DMS79 (cell line): ENCODE measurements at regions not wholly inside any gene's neighbourhood (a gene's known extent, or its start where the extent isn't known, plus 50 kb on each side); places are given as distances from the start of the nearest gene placed in this dataset.
"Not testable (repeated sequence)": the region's sequence is repeated elsewhere in the genome, so short reads cannot be mapped to it uniquely, and the experiment has no call there.

Experiments
- DNase-seq: peaks from one replicate; lab custom pipeline; 2025; lab: John Stamatoyannopoulos, UW

GRCh38 chr9:75282047-75282446 lies 193.7 kb downstream of the OSTF1 start:
- no peak for DNase-seq

GRCh38 chr9:75289332-75289731 lies 201.0 kb downstream of the OSTF1 start:
- no peak for DNase-seq

GRCh38 chr9:75299324-75299723 lies 211.0 kb downstream of the OSTF1 start:
- no peak for DNase-seq

DNA sequence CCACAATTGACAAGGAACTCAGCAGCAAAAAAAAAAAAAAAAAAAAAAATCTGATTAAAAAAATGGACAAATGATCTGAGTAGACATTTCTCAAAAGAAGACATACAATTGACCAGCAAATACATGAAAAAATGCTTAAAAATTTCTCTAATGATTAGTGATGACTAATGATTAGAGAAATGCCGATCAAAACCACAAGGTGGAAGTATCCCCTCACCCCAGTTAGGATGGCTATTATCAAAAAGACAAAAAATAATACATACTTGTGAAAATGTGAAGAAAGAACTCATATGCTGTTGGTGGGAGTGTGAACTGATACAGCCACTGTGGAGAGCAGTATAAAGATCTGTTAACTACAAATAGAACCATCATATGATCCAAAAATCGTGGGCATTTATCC lies 245.3 kb downstream of the OSTF1 start:
- DNase-seq = no peak

DNA sequence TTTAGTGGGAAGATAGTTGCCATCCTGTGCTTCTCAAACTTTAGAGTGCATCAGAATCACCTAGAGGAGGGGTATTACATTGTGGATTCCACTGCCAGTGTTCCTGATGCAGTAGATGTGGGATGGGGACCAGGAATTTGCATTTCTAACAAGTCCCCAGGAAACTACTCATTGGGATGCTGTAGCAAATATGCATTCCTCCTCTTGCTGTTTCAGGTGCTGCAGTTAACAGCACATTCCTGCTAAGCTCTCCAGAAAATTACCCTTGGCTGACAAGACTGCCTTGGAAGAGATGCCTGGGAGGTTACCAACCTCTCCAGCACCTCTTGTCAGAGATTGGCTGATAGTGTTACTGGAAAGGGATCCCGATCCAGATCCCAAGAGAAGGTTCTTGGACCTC lies 270.5 kb downstream of the OSTF1 start:
- no peak for DNase-seq

- no peak for DNase-seq
These were observed 271.3 kb downstream of the OSTF1 start for GRCh38 chr9:75359638-75360037.

- DNase-seq = no peak
These were observed 271.9 kb downstream of the OSTF1 start for GRCh38 chr9:75360252-75360651.

DNA sequence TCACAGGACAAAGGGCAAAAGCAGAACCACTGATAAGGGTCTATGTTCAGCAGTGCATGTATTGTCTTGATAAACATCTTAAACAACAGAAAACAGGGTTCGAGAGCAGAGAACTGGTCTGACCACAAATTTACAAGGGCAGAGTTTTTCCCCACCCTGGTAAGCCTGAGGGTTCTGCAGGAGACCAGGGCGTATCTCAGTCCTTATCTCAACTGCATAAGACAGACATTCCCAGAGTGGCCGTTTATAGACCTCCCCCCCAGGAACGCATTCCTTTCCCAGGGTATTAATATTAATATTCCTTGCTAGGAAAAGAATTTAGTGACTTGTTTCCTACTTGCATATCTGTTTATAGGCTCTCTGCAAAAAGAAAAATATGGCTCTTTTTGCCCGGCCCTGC lies 274.1 kb downstream of the OSTF1 start:
- DNase-seq = not testable (repeated sequence)

DNA sequence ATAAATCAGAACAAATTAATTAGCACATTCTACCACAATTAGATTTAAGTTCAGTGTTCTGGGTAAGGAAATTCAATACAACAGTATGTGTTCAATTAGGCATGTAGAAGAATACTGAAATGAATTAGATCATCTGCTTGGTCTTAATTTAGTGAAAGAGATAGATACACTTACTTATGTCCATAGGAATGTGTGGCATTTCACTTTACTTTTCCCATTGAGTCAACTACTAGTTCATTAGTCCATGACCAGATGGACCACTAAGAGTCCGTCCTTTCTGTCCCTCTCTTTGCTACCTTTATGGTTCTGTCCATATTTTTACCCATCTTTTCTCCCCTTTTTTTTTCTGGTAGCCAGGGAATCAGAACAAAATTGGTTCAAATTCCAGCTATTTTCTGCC lies 276.9 kb downstream of the OSTF1 start:
- no peak for DNase-seq

DNA sequence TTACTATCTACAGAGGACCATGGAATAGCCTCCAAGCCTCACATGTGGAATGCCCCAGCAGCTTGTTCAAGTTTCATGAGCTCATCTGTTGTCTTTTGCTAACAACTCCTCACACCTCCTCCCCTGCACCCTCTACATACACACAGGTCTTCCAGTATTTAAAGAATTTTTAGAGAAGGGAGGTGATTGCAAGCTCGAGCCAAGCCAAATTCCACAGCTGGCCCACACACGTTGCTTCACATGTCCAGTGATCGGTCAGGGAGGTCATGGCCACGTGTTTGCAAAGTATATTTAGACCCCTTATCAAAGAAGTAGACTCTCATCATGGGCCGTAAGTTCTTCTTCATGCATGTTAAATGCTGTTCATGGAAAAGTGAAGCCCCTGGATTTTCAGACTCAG lies 281.7 kb downstream of the OSTF1 start:
- no peak for DNase-seq

GRCh38 chr9:75372499-75373268 lies 284.4 kb downstream of the OSTF1 start:
- no peak for DNase-seq

DNA sequence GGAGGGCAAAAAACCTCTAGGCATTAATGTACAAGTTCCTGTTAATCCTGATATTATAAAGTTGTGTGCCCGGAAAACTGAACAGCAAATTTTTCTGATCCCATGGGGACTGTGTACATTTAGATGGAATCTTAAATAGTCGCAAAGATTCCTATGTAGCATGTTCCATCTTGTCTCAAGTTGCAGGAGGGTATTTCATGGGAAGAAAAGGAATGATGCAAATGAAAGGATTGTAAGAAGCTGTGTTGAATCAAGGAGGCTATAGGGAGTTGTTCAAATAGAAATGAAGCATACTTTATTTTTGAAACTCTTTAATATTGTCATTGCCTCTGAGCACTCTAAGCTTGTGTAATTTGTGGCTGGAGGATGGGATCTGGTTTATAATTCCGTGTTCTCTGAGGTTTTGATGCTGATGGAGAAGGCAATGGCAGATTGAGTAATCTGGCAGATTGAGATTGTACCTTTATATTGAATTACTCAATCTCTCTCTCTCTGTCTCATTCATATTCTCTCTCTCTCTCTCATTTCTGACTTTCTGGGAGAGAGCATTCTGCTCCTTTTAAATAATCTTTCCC lies 288.5 kb downstream of the OSTF1 start:
- no peak for DNase-seq

DNA sequence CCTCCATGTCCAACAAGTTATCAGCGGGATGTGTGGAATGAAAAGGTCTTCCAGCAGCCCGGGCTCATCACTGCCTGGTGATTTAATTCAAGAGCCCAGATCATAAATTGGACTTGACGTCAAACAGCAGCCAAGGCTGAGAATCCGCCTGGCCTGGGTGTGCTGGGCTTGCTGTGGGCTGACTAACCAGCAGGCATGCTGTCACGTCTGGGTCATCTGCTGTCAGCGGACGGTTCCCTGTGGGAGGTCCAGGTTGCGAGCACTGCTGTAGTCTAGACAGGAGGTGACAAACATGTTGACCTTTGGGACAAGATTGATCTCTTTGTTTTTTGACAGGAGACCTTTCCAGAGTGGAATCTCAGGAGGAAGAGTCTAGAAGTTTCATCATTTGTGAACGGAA lies 289.7 kb downstream of the OSTF1 start:
- no peak for DNase-seq

GRCh38 chr9:75378926-75379325 lies 290.6 kb downstream of the OSTF1 start:
- DNase-seq = no peak

- DNase-seq = no peak
These were observed 293.8 kb downstream of the OSTF1 start for GRCh38 chr9:75382126-75382525.

- not testable (repeated sequence) for DNase-seq
These were observed 295.2 kb downstream of the OSTF1 start for GRCh38 chr9:75383420-75384034.

DNA sequence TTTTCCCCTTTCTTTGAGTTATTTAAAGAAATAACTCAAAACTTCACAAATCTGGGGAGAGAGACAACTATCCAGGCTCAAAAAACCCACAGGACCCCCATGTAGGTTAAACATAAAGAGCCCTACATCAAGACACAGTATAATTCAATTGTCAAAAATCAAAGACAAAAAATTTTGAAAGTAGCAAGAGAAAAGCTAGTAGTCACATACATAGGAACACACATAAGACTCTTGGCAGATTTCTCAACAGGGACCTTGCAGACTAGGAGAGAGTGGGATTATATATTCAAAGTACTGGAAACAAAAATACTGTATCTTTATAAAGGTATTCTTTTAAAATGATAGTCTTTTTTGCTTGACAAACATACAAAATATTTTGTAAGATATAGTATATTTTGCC lies 296.9 kb downstream of the OSTF1 start:
- DNase-seq = no peak

GRCh38 chr9:75389101-75389500 lies 300.8 kb downstream of the OSTF1 start:
- DNase-seq = no peak

GRCh38 chr9:75390951-75391350 lies 302.6 kb downstream of the OSTF1 start:
- DNase-seq = no peak

GRCh38 chr9:75391497-75391896 lies 303.2 kb downstream of the OSTF1 start:
- DNase-seq = no peak

- no peak for DNase-seq
These were observed 307.0 kb downstream of the OSTF1 start for GRCh38 chr9:75395336-75395735.

DNA sequence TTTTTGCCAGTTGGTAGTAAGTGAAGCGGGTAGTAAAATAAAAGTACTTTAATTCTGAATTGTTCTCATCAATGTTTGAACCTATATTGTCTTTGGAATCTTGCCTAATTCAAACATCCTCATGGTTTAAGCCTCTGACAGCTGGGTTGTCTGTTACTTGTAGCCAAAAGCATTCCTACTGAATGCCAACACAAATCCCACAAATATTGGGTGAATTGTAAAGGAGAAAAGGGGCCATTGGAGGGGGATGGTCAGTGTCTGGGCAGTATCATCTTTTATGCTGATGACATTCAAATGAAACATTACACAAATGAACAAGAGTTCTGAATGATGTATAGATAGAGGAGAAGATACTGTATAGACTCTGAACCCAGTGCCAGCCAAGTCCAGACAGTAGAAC lies 309.5 kb downstream of the OSTF1 start:
- DNase-seq = no peak

- no peak for DNase-seq
These were observed 320.1 kb downstream of the OSTF1 start for GRCh38 chr9:75408391-75408790.

- DNase-seq = no peak
These were observed 322.1 kb downstream of the OSTF1 start for GRCh38 chr9:75410405-75410804.
